DMS153 treated with DMSO at 0.1 percent for 48 hours (cell line): ENCODE measurements at regions not wholly inside any gene's neighbourhood (a gene's known extent, or its start where the extent isn't known, plus 50 kb on each side); places are given as distances from the start of the nearest gene placed in this dataset.

Experiments used
- DNase-seq: peaks from one replicate; lab custom pipeline; 2025; ENCODE audit not compliant: unreplicated experiment; lab: John Stamatoyannopoulos, UW

DNA sequence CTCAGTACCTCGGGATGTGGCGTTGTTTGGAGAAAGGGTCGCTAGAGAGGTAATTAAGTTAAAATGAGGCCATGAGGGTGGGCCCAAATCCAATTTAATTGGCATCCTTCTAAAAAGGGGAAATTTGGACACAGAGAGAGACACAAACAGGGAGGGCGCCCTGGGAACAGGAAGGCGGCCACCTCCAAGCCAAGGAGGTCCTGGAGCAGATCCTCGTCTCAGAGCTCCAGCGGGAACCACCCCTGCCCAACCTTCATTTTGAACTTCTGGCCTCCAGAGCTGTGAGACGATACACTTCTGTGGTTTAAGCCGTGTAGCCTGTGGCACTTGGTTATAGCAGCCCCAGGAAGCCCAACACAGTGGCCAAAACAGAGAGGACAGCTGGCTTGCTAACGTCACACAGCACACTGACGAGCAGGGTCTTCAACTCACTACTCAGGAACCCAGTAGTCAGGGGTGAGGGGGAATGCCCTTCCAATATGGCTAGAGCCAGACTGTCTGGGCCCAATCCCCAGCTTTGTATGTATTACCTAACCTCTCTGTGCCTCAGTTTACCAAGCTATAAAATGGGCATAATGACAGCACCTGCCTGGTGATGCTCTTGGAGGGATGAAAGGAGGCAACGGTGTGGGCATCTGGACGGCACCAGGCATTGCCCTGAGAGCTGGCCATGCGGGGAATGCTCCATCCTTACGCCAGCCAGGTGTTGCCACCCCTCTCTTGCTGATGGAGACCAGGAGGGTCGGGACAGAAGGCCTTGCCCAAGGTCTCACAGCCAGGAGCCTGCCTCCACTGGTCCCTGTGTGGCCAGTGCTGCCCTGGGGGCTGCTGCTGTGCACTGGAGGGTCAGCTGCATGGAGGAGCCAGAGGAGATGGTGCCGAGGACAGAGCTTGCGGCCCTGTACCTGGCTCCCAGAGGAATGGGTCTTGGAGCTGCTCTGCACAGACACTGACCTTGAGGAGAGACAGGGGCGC is 53.3 kb upstream of the LINC01488 start:
- DNase-seq = no peak

DNA sequence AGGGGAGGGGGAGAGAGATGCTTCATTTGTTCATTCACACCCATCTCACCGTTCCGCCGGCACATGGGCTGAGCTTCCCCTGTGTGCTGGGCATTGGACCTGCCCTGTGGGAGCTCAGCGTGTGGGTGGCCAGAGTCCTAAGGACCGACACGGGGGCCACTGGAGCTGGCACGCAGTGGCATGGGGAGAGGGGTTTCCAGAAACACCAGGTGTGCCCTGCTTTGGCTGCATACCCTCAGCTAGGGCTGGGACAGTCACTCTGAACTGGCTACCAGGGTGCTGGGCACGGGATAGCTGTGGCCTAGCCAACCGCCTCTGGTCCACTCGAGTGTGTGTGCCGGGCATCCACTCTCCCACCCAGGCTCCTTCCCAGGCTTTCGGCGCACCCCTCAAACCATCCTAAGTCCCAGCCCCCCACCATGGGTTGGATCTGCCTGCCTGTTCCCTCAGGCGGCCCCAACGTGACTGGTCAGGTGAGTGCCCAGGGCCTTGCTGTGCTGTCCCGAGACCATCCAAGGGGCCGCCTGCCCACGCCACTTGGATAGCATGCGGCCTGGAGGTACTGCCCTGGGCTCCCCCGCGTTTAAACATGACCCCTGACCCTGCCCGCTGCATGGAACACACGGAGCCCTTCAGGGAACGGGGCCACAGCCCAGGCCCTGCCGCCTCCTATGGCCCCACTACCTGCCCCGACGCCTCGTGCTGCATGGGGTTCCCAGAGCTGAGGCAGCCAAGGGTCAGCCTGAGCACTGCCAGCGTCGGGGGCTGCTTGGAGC is 51.6 kb upstream of the LINC01488 start:
- no peak for DNase-seq

DNA sequence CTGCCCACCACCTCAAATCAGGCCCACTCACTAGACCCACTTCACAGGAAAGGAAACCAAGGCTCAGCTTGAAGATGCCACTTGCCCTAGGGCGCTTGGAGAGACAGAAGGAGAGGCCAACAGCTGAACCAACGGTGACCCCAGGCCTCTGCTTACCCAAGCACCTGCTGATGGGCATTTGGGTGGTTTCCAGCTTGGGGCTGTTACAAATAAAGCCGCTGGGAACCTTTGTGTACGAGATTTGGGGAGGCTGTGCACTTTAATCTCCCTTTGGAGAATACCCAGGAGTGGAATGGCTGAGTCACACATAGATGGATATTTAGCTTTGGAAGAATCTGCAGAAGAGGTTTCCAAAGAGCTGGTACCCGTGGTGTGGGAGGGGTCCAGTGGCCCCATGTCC is 50.9 kb upstream of the LINC01488 start:
- DNase-seq = no peak

DNA sequence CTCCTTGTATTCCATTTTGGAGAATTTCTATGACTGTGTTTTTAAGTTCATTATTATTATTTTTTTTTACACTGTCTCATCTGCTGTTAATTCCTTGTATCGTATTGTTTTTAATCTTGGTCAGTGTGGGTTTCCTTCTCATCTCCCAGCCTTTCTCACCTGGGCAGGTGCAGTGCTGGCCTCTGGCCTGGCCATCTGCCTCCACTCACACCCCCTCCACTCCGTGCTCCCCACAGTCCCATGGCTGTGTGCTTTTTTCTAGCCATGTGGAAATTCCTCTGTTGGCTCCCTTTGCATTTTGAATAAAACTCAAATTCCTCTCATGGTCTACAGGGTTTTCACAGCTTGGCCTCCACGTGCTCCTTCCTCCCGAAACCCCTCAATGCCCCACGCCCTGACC is 50.3 kb upstream of the LINC01488 start:
- no peak for DNase-seq
